ENCODE measurements at regions not wholly inside any gene's neighbourhood (a gene's known extent, or its start where the extent isn't known, plus 50 kb on each side); places are given as distances from the start of the nearest gene placed in this dataset.

GRCh38 chr12:107635139-107635538 is 50.5 kb upstream of the PWP1 start (continued):
- TF ChIP-seq ZNF623 (tag by site-specific recombination; IDR thresholded peaks at IDR 0.05) = no peak
- TF ChIP-seq KLF16 (tag by site-specific recombination; IDR thresholded peaks at IDR 0.05) = no peak
- no peak for TF ChIP-seq ZNF335 (tag by site-specific recombination; conservative IDR thresholded peaks at IDR 0.05)
- TF ChIP-seq SP3 (tag by site-specific recombination; IDR thresholded peaks at IDR 0.05) = no peak
- no peak for TF ChIP-seq ZNF501 (tag by site-specific recombination; IDR thresholded peaks at IDR 0.05)
- TF ChIP-seq TRIM28 (IDR thresholded peaks at IDR 0.05; ENCODE audit: borderline replicate concordance, low read length) = no peak
- no peak for TF ChIP-seq ZBTB44 (tag by site-specific recombination; IDR thresholded peaks at IDR 0.05)
